ENCODE measurements at regions not wholly inside any gene's neighbourhood (a gene's known extent, or its start where the extent isn't known, plus 50 kb on each side); places are given as distances from the start of the nearest gene placed in this dataset.

DNA sequence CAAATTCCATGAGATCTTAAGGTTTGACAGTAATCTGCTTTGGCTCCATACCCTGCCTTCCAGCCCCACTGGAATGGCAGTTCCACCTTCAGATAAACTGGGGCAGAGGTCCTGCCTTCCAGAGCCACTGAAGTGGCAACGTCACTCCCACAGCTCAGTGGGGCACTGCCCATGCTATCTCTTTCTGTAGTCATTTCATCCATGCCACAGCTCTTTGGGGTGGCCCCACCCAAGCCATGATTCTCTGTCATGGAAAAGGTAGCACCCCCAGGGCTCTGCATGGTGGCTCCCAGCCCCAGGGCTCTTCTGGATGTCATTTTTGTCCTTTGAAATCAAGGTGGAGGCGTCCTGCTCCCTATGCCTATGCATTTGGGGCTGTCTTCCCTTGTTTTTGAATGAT, 596.5 kb downstream of the SPOCK3 start:
- no peak overlapping the region for H3K27ac Mint-ChIP-seq
- 89% methylated on average over 2 of the region's 2 CpGs; no CpG with 5 or more reads in 1 of the 2 experiments for WGBS, 2 experiments (ENCODE audit: insufficient coverage in 1 of 2, insufficient read length in 1 of 2)
- no peak for DNase-seq
- H3K9me3 ChIP-seq (ENCODE audit: control insufficient read depth, low read length) = peaks cover 5% of the 10 kb centered on the region
- no peaks in the 10 kb centered on the region for H3K4me1 Mint-ChIP-seq
- H3K4me3 Mint-ChIP-seq = no peak overlapping the region
- no peaks in the 10 kb centered on the region for H3K27me3 Mint-ChIP-seq (ENCODE audit: insufficient read depth)
- no peaks in the 10 kb centered on the region for H3K27me3 ChIP-seq (ENCODE audit: control insufficient read depth, insufficient read depth, low read length, poor library complexity, severe bottlenecking)
- no peak overlapping the region for H3K9ac ChIP-seq (ENCODE audit: extremely low read depth, low read length, poor library complexity, severe bottlenecking)
- no peaks in the 10 kb centered on the region for H3K9me3 Mint-ChIP-seq
- no peaks in the 10 kb centered on the region for H3K36me3 ChIP-seq (ENCODE audit: control insufficient read depth, insufficient read depth, low read length)
- no peak overlapping the region for H3K27ac ChIP-seq (ENCODE audit: low read depth, low read length)
- no peak overlapping the region for H3K4me3 ChIP-seq (ENCODE audit: low read length)
- H3K36me3 Mint-ChIP-seq (ENCODE audit: low read depth) = no peaks in the 10 kb centered on the region
- TF ChIP-seq, protein P1, sequence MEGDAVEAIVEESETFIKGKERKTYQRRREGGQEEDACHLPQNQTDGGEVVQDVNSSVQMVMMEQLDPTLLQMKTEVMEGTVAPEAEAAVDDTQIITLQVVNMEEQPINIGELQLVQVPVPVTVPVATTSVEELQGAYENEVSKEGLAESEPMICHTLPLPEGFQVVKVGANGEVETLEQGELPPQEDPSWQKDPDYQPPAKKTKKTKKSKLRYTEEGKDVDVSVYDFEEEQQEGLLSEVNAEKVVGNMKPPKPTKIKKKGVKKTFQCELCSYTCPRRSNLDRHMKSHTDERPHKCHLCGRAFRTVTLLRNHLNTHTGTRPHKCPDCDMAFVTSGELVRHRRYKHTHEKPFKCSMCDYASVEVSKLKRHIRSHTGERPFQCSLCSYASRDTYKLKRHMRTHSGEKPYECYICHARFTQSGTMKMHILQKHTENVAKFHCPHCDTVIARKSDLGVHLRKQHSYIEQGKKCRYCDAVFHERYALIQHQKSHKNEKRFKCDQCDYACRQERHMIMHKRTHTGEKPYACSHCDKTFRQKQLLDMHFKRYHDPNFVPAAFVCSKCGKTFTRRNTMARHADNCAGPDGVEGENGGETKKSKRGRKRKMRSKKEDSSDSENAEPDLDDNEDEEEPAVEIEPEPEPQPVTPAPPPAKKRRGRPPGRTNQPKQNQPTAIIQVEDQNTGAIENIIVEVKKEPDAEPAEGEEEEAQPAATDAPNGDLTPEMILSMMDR (conservative IDR thresholded peaks at IDR 0.05) = no peak
- H3K4me1 ChIP-seq (ENCODE audit: control insufficient read depth, insufficient read depth, low read length) = no peaks in the 10 kb centered on the region

- 100% methylated on average over 1 of the region's 1 CpG; no CpG with 5 or more reads in 1 of the 2 experiments for WGBS, 2 experiments (ENCODE audit: insufficient coverage in 1 of 2, insufficient read length in 1 of 2)
- no peak overlapping the region for H3K4me3 ChIP-seq (ENCODE audit: low read length)
- Mint-ChIP-seq H3K27me3 (ENCODE audit: insufficient read depth) (no peaks in the 10 kb centered on the region), H3K27ac (no peak overlapping the region), H3K4me1 (no peaks in the 10 kb centered on the region), H3K9me3 (no peaks in the 10 kb centered on the region), H3K36me3 (ENCODE audit: low read depth) (no peaks in the 10 kb centered on the region), H3K4me3 (no peak overlapping the region)
- H3K4me1 ChIP-seq (ENCODE audit: control insufficient read depth, insufficient read depth, low read length) = no peaks in the 10 kb centered on the region
- DNase-seq = no peak
- TF ChIP-seq, protein P1 (conservative IDR thresholded peaks at IDR 0.05) = no peak
- no peaks in the 10 kb centered on the region for H3K9me3 ChIP-seq (ENCODE audit: control insufficient read depth, low read length)
- H3K9ac ChIP-seq (ENCODE audit: extremely low read depth, low read length, poor library complexity, severe bottlenecking) = no peak overlapping the region
- no peaks in the 10 kb centered on the region for H3K27me3 ChIP-seq (ENCODE audit: control insufficient read depth, insufficient read depth, low read length, poor library complexity, severe bottlenecking)
- no peak overlapping the region for H3K27ac ChIP-seq (ENCODE audit: low read depth, low read length)
- no peaks in the 10 kb centered on the region for H3K36me3 ChIP-seq (ENCODE audit: control insufficient read depth, insufficient read depth, low read length)
These were observed 579.1 kb downstream of the SPOCK3 start for GRCh38 chr4:166655231-166655630.

DNA sequence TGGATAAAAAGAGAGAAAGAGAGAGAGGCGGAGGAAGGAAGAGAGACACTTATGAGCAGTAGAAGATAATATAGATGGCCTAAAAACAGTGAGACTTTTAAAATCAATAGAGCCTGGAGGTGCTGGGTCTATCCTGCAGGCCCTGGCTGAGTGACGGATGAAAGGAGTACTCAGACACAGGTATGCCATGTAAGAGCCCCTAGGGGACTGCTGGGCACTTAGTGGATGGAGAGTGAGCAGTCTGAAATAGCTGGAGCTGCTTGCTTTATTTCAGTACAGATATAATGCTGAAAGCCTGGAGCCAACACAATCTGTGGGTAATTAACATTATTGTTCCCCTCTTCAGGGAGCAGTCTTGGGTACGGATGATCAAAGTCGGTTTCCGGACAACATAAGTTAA, 578.6 kb downstream of the SPOCK3 start:
- Mint-ChIP-seq H3K9me3 (no peaks in the 10 kb centered on the region), H3K4me3 (no peak overlapping the region), H3K4me1 (no peaks in the 10 kb centered on the region), H3K36me3 (ENCODE audit: low read depth) (no peaks in the 10 kb centered on the region), H3K27ac (no peak overlapping the region), H3K27me3 (ENCODE audit: insufficient read depth) (no peaks in the 10 kb centered on the region)
- Histone ChIP-seq H3K9me3 (ENCODE audit: control insufficient read depth, low read length) (no peaks in the 10 kb centered on the region), H3K27ac (ENCODE audit: low read depth, low read length) (no peak overlapping the region), H3K27me3 (ENCODE audit: control insufficient read depth, insufficient read depth, low read length, poor library complexity, severe bottlenecking) (no peaks in the 10 kb centered on the region), H3K4me3 (ENCODE audit: low read length) (no peak overlapping the region), H3K4me1 (ENCODE audit: control insufficient read depth, insufficient read depth, low read length) (no peaks in the 10 kb centered on the region), H3K9ac (ENCODE audit: extremely low read depth, low read length, poor library complexity, severe bottlenecking) (no peak overlapping the region), H3K36me3 (ENCODE audit: control insufficient read depth, insufficient read depth, low read length) (no peaks in the 10 kb centered on the region)
- WGBS, 2 experiments (ENCODE audit: insufficient coverage in 1 of 2, insufficient read length in 1 of 2) = 91 to 93% methylated on average over 4 to 5 of the region's 5 CpGs
- TF ChIP-seq, protein P1 (conservative IDR thresholded peaks at IDR 0.05) = no peak
- DNase-seq = no peak

Measured in endodermal cell (in vitro differentiated cells).